ENCODE measurements at regions not wholly inside any gene's neighbourhood (a gene's known extent, or its start where the extent isn't known, plus 50 kb on each side); places are given as distances from the start of the nearest gene placed in this dataset.

DNA sequence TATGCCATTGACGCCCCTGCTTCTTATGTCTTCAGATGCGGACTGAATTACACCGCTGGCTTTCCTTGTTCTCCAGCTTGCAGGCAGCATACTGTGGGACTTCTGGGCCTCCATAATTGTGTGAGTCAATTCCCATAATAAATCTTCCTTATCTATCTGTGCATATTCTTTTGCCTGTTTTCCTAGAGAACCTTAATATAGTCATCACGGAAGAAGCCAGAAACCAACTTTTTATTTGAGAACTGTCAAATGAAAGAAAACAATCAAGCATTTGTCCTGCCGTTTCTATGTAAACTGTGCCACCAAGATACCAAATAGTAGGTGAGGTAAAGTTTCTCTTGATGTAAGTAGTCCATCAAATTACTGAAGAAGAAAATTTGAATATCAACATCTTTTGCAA lies 51.8 kb upstream of the B3GALNT1 start:
- DNase-seq = no peak

GRCh38 chr3:161161603-161162002 lies 56.5 kb upstream of the B3GALNT1 start:
- no peak for DNase-seq

GRCh38 chr3:161163297-161163696 lies 57.8 kb upstream of the NMD3 start:
- DNase-seq = peak; percentile 2 to 6

DNA sequence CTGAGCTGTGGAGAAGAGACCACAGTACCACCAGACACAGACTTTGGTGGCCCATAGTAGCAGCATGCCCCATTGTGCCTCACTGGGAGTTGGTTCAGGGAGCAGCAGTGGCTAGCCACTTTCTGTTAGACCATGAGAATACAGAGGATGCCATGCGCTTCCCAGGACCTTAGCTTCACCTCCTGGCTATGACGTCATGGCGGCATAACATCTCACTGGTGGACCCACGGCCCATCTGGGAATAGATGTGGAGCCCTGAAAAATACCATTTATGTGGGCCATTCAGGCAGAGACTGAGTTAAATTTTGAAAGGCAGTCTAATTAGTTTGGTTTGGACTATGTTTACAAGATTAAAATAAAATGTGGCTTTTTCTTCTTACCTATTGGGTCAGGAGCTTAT lies 55.1 kb upstream of the NMD3 start:
- no peak for DNase-seq

DNA sequence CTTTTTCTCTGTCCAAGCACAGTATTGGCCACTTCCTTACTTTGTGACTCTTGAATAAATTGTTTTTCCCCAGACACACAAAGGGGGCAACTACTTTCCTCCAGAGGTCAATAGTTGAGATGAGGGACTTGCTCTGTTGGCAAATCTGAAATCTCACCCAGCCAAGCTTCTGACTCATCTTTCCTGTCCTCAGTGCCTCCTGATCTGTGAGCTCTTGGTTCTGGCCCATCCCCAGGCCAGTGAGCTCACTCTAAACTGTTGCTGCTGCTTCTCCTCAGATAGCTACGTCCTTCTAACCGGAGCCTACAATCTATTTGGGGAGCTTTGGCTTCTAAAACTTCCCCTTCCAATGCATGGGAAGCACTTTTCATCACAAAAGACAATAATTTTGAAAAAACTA lies 50.0 kb upstream of the NMD3 start:
- peak; percentile 28 to 48 for DNase-seq

All from inflammatory macrophage treated with lipopolysaccharide for 1 hour (primary cell).